ENCODE measurements at regions not wholly inside any gene's neighbourhood (a gene's known extent, or its start where the extent isn't known, plus 50 kb on each side); places are given as distances from the start of the nearest gene placed in this dataset.

GRCh38 chr3:22893644-22894325 lies 309.3 kb upstream of the UBE2E2 start:
- no peak for TF ChIP-seq ZNF175 (tag by site-specific recombination; IDR thresholded peaks at IDR 0.05)
- no peak for TF ChIP-seq ZNF274 (IDR thresholded peaks at IDR 0.05; ENCODE audit: low read length)
- TF ChIP-seq ZNF274 (tag by site-specific recombination; IDR thresholded peaks at IDR 0.05; ENCODE audit: borderline replicate concordance), result no peak
- TF ChIP-seq, protein P1, sequence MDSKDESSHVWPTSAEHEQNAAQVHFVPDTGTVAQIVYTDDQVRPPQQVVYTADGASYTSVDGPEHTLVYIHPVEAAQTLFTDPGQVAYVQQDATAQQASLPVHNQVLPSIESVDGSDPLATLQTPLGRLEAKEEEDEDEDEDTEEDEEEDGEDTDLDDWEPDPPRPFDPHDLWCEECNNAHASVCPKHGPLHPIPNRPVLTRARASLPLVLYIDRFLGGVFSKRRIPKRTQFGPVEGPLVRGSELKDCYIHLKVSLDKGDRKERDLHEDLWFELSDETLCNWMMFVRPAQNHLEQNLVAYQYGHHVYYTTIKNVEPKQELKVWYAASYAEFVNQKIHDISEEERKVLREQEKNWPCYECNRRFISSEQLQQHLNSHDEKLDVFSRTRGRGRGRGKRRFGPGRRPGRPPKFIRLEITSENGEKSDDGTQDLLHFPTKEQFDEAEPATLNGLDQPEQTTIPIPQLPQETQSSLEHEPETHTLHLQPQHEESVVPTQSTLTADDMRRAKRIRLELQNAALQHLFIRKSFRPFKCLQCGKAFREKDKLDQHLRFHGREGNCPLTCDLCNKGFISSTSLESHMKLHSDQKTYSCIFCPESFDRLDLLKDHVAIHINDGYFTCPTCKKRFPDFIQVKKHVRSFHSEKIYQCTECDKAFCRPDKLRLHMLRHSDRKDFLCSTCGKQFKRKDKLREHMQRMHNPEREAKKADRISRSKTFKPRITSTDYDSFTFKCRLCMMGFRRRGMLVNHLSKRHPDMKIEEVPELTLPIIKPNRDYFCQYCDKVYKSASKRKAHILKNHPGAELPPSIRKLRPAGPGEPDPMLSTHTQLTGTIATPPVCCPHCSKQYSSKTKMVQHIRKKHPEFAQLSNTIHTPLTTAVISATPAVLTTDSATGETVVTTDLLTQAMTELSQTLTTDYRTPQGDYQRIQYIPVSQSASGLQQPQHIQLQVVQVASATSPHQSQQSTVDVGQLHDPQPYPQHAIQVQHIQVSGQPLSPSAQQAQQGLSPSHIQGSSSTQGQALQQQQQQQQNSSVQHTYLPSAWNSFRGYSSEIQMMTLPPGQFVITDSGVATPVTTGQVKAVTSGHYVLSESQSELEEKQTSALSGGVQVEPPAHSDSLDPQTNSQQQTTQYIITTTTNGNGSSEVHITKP (tag by site-specific recombination; IDR thresholded peaks at IDR 0.05), result peak; percentile 63; the same call in 1 of the 2 replicates
- POLR2A ChIA-PET, result no interaction called here

DNA sequence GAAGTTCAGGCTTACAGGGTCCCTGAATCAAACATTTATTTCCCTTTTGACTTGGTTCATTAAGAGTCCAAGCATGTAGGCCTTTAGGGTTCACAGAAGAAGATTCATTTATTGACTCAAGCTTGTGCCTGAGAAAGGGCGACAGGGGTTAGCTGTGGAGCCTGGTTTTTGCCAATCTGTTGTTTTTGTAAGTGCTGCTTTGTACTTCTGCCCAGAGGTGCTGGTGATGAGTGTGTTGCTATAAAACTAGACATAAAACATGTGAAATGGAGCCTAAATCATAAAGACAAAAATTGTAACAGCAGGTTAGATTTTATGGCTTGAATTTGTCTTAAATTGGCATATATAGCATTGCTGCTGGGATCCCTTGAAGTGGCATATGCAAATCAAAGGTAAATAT lies 308.3 kb upstream of the UBE2E2 start:
- no peak overlapping the region for H3K4me3 ChIP-seq (ENCODE audit: low read depth, low read length)
- H3K27ac ChIP-seq (ENCODE audit: extremely low read depth, low read depth, low read length), result no peak overlapping the region
- CTCF ChIA-PET, result interaction anchor here (0.6 kb wide), 2 partner anchors 80 to 1792 kb away, joined by 3 to 4 read pairs; no protein-coding TSS in a partner anchor
- H3K4me1 ChIP-seq (ENCODE audit: control insufficient read depth, insufficient read depth, low read length), result no peaks in the 10 kb centered on the region
- H3K36me3 ChIP-seq (ENCODE audit: control insufficient read depth in 2 of 2, insufficient read depth in 1 of 2, low read length in 2 of 2), result no peaks in the 10 kb centered on the region
- TF ChIP-seq OVOL3 (tag by site-specific recombination; IDR thresholded peaks at IDR 0.05) (no peak), ZNF366 (tag by site-specific recombination; conservative IDR thresholded peaks at IDR 0.05) (no peak), ZEB2 (tag by site-specific recombination; IDR thresholded peaks at IDR 0.05) (no peak)
- TF ChIP-seq, protein P2, sequence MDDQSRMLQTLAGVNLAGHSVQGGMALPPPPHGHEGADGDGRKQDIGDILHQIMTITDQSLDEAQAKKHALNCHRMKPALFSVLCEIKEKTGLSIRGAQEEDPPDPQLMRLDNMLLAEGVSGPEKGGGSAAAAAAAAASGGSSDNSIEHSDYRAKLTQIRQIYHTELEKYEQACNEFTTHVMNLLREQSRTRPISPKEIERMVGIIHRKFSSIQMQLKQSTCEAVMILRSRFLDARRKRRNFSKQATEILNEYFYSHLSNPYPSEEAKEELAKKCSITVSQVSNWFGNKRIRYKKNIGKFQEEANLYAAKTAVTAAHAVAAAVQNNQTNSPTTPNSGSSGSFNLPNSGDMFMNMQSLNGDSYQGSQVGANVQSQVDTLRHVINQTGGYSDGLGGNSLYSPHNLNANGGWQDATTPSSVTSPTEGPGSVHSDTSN (CRISPR knock-in tag; IDR thresholded peaks at IDR 0.05), result no peak
- H3K9me3 ChIP-seq (ENCODE audit: control insufficient read depth, insufficient read depth, low read depth, low read length), result no peaks in the 10 kb centered on the region
- POLR2A ChIA-PET, result no interaction called here

More at GRCh38 chr3:22893644-22894325, 309.3 kb upstream of the UBE2E2 start:
- Histone ChIP-seq H3K9me3 (ENCODE audit: control insufficient read depth, insufficient read depth, low read depth, low read length) (no peaks in the 10 kb centered on the region), H3K4me1 (ENCODE audit: control insufficient read depth, insufficient read depth, low read length) (no peaks in the 10 kb centered on the region), H3K4me3 (ENCODE audit: low read depth, low read length) (no peak overlapping the region), H3K27ac (ENCODE audit: extremely low read depth, low read depth, low read length) (no peak overlapping the region), H3K36me3 (ENCODE audit: control insufficient read depth in 2 of 2, insufficient read depth in 1 of 2, low read length in 2 of 2) (no peaks in the 10 kb centered on the region)
- CTCF ChIA-PET, result no interaction called here

GRCh38 chr3:22895671-22896070 lies 307.5 kb upstream of the UBE2E2 start:
- POLR2A ChIA-PET, result no interaction called here
- H3K4me3 ChIP-seq (ENCODE audit: low read depth, low read length), result no peak overlapping the region
- no peaks in the 10 kb centered on the region for H3K36me3 ChIP-seq (ENCODE audit: control insufficient read depth in 2 of 2, insufficient read depth in 1 of 2, low read length in 2 of 2)
- no peaks in the 10 kb centered on the region for H3K9me3 ChIP-seq (ENCODE audit: control insufficient read depth, insufficient read depth, low read depth, low read length)
- CTCF ChIA-PET, result interaction anchor here (0.6 kb wide), 1 partner anchor 1792 kb away, joined by 3 read pairs; no protein-coding TSS in a partner anchor
- H3K4me1 ChIP-seq (ENCODE audit: control insufficient read depth, insufficient read depth, low read length), result no peaks in the 10 kb centered on the region
- TF ChIP-seq ZBTB8A (tag by site-specific recombination; IDR thresholded peaks at IDR 0.05) (no peak), ZNF24 (tag by site-specific recombination; IDR thresholded peaks at IDR 0.05) (no peak), ZNF555 (tag by site-specific recombination; conservative IDR thresholded peaks at IDR 0.05) (no peak), ZNF785 (tag by site-specific recombination; IDR thresholded peaks at IDR 0.05) (no peak), FEZF1 (tag by site-specific recombination; IDR thresholded peaks at IDR 0.05) (no peak), EGR2 (tag by site-specific recombination; IDR thresholded peaks at IDR 0.05; ENCODE audit: low read depth) (no peak)
- no peak overlapping the region for H3K27ac ChIP-seq (ENCODE audit: extremely low read depth, low read depth, low read length)

All from HEK293 (cell line).